Renal pelvis (tissue), 1 donor: ENCODE measurements at regions not wholly inside any gene's neighbourhood (a gene's known extent, or its start where the extent isn't known, plus 50 kb on each side); places are given as distances from the start of the nearest gene placed in this dataset.

ENCODE experiments used
- DNase-seq: peaks from one replicate; pipeline ENCODE4 v3.0.0-alpha.2; 2013

- DNase-seq = no peak
These were observed 275.0 kb downstream of the DRD1 start for GRCh38 chr5:175168882-175169507.

GRCh38 chr5:175166026-175166425, 278.0 kb downstream of the DRD1 start:
- no peak for DNase-seq

- no peak for DNase-seq
These were observed 280.3 kb downstream of the DRD1 start for GRCh38 chr5:175163586-175164275.

- no peak for DNase-seq
These were observed 281.9 kb downstream of the DRD1 start for GRCh38 chr5:175162036-175162435.

GRCh38 chr5:175159956-175160355, 284.0 kb downstream of the DRD1 start:
- peak; percentile 40 for DNase-seq

- no peak for DNase-seq
These were observed 295.3 kb downstream of the DRD1 start for GRCh38 chr5:175148636-175149172.

GRCh38 chr5:175146733-175147132, 297.2 kb downstream of the DRD1 start:
- no peak for DNase-seq

- no peak for DNase-seq
These were observed 302.6 kb downstream of the DRD1 start for GRCh38 chr5:175141421-175141820.

- no peak for DNase-seq
These were observed 310.8 kb downstream of the DRD1 start for GRCh38 chr5:175133185-175133584.

GRCh38 chr5:175131432-175131831, 312.6 kb downstream of the DRD1 start:
- DNase-seq = no peak

- no peak for DNase-seq
These were observed 314.4 kb downstream of the DRD1 start for GRCh38 chr5:175129619-175130018.

- no peak for DNase-seq
These were observed 314.9 kb downstream of the DRD1 start for GRCh38 chr5:175129121-175129520.

- no peak for DNase-seq
These were observed 319.2 kb downstream of the DRD1 start for GRCh38 chr5:175124821-175125220.

- DNase-seq = no peak
These were observed 319.6 kb downstream of the DRD1 start for GRCh38 chr5:175124251-175124813.

- DNase-seq = no peak
These were observed 320.4 kb downstream of the DRD1 start for GRCh38 chr5:175123542-175123941.

GRCh38 chr5:175121457-175121856, 322.5 kb downstream of the DRD1 start:
- no peak for DNase-seq

GRCh38 chr5:175120412-175120811, 323.6 kb downstream of the DRD1 start:
- no peak for DNase-seq

- no peak for DNase-seq
These were observed 325.2 kb downstream of the DRD1 start for GRCh38 chr5:175118700-175119309.

- DNase-seq = no peak
These were observed 327.4 kb downstream of the DRD1 start for GRCh38 chr5:175116466-175117048.

GRCh38 chr5:175115831-175116230, 328.2 kb downstream of the DRD1 start:
- DNase-seq = no peak

- DNase-seq = no peak
These were observed 330.0 kb downstream of the DRD1 start for GRCh38 chr5:175113947-175114346.

- DNase-seq = no peak
These were observed 334.8 kb downstream of the DRD1 start for GRCh38 chr5:175109058-175109755.
